Body of pancreas (tissue), 4 donors: ENCODE measurements at regions not wholly inside any gene's neighbourhood (a gene's known extent, or its start where the extent isn't known, plus 50 kb on each side); places are given as distances from the start of the nearest gene placed in this dataset.

ENCODE experiments used
- ATAC-seq: fragments of 150-250 bp; one replicate; pipeline ENCODE4 v1.9.1; 2016
- DNase-seq, 4 donors: peaks; one replicate each; pipeline ENCODE4 v3.0.0-alpha.2; 2019
- H3K27ac ChIP-seq, 4 donors: fragments of 200-600 bp; sonication (generic); 1 replicate in 3 of 4; 2 replicates in 1 of 4; pipeline versions ENCODE4 v1.5.1 to v1.6.1; 2016 to 2019; ENCODE audit warnings: mild to moderate bottlenecking in 1 of 4, mixed read lengths in 1 of 4, moderate library complexity in 1 of 4
- H3K27me3 ChIP-seq, 2 donors: fragments of 200-600 bp; sonication (generic); one replicate each; pipeline ENCODE4 v1.6.0; 2016; ENCODE audit warnings: mild to moderate bottlenecking in 1 of 2
- H3K36me3 ChIP-seq, 2 donors: fragments of 200-600 bp; sonication (generic); replicated peaks in 1 of 2; 2 replicates each; pipeline ENCODE4 v1.5.1; 2016; ENCODE audit warnings: low read depth in 2 of 2; ENCODE audit not compliant: insufficient read depth in 1 of 2
- H3K4me1 ChIP-seq: fragments of 200-600 bp; sonication (generic); one replicate; pipeline ENCODE4 v1.6.0; 2016
- H3K4me3 ChIP-seq, 2 donors: fragments of 200-600 bp; sonication (generic); 1 replicate in 1 of 2; 2 replicates in 1 of 2; pipeline ENCODE4 v1.5.1; 2016 to 2019
- H3K9me3 ChIP-seq, 3 donors: fragments of 200-600 bp; sonication (generic); 1 replicate in 2 of 3; 2 replicates in 1 of 3; pipeline ENCODE4 v1.5.1; 2016
- POLR2A ChIP-seq, 3 donors: fragments of 450-650 bp; IDR thresholded peaks; one replicate each; pipeline ENCODE4 v1.6.1; 2016; ENCODE audit warnings: antibody characterized with exemption in 3 of 3, mild to moderate bottlenecking in 2 of 3
- WGBS, 2 donors: methylation state at CpG; one replicate each; pipeline ENCODE4 v1.1.5; 2017; 5-methylcytosine and 5-hydroxymethylcytosine counted together
- intact Hi-C: fragments of 100-400 bp; cut with DNase I; formaldehyde crosslinking; loops from one replicate; pipeline ENCODE4 v1.15.1; 2023
- TF ChIP-seq, protein P1 (sequence below), 7 experiments: fragments of 450-650 bp in 4 of 7; fragments of 200-600 bp in 3 of 7; sonication (generic) in 3 of 7; IDR thresholded peaks; one replicate each; pipeline ENCODE4 v1.5.1; 2016 to 2019; ENCODE audit warnings: antibody characterized with exemption in 7 of 7

DNA sequence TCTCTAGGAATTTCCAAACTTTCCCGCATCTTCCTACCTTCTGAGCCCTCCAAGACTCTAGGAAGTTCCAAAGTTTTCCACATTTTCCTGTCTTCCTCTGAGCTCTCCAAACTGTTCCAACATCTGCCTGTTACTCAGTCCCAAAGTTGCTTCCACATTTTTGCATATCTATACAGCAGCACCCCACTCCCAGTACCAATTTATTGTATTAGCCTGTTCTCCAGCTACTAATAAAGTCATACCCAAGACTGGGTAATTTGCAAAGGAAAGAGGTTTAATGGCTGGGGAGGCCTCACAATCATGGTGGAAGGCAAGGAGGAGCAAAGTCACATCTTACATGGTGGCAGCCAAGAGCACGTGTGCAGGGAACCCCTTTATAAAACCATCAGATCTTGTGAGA is 82.9 kb upstream of the DSCAM start:
- ATAC-seq (no peak), DNase-seq (no peak)
- Histone ChIP-seq H3K27ac (no peak overlapping the region), H3K36me3 (no peaks in the 10 kb centered on the region), H3K4me1 (no peaks in the 10 kb centered on the region), H3K9me3 (no peaks in the 10 kb centered on the region), H3K4me3 (no peak overlapping the region), H3K27me3 (no peaks in the 10 kb centered on the region)
- intact Hi-C loops = no loop called here
- no peak for TF ChIP-seq POLR2A (IDR thresholded peaks at IDR 0.05)
- TF ChIP-seq, protein P1, sequence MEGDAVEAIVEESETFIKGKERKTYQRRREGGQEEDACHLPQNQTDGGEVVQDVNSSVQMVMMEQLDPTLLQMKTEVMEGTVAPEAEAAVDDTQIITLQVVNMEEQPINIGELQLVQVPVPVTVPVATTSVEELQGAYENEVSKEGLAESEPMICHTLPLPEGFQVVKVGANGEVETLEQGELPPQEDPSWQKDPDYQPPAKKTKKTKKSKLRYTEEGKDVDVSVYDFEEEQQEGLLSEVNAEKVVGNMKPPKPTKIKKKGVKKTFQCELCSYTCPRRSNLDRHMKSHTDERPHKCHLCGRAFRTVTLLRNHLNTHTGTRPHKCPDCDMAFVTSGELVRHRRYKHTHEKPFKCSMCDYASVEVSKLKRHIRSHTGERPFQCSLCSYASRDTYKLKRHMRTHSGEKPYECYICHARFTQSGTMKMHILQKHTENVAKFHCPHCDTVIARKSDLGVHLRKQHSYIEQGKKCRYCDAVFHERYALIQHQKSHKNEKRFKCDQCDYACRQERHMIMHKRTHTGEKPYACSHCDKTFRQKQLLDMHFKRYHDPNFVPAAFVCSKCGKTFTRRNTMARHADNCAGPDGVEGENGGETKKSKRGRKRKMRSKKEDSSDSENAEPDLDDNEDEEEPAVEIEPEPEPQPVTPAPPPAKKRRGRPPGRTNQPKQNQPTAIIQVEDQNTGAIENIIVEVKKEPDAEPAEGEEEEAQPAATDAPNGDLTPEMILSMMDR (IDR thresholded peaks at IDR 0.05) = no peak
- WGBS, 2 donors = 73 to 90% methylated on average over 2 of the region's 2 CpGs

DNA sequence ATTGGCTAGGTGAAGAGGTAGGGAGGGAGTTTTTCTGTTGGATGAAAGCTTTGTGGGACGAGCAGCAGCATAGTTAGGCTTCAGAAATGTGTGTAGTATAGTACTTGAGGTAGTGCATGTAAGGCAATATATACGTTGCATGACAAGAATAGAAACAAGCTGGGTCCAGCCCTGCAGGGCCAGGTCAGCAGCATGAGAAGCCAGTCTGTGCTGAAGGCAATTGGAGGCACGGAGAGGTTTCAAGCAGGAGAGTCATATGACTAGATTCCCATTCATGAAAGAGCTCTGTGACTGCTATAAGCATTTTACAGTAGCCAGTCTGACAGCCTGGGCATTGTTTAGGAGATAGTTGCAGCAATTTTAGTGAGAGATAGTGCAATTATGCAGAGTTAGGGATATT is 84.2 kb upstream of the DSCAM start:
- 38 to 66% methylated on average over 3 of the region's 3 CpGs for WGBS, 2 donors
- Histone ChIP-seq H3K4me1 (no peaks in the 10 kb centered on the region), H3K27ac (no peak overlapping the region), H3K9me3 (no peaks in the 10 kb centered on the region), H3K4me3 (no peak overlapping the region), H3K36me3 (no peaks in the 10 kb centered on the region), H3K27me3 (no peaks in the 10 kb centered on the region)
- DNase-seq (no peak), ATAC-seq (no peak)
- no peak for TF ChIP-seq POLR2A (IDR thresholded peaks at IDR 0.05)
- TF ChIP-seq, protein P1 (IDR thresholded peaks at IDR 0.05) = no peak
- intact Hi-C loops = no loop called here

DNA sequence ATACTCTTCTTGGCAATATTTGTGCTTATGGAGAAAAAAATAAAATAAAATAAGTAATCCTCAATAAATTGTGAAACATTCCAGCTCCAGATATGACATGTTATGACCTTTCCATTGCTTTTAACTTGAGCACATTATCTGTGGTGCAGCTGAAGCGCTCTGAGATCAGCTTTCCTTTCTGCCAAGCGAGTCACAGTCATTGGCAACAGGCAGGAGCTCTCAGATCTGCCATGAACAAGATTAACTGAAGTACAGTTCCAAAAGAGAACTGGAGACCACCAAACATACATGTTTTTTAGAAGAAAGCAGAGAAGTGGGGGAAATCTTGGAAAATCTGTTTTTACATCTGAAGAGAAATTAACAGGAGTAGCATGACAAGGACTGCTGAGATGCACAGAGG is 89.2 kb upstream of the DSCAM start:
- no peaks in the 10 kb centered on the region for H3K4me1 ChIP-seq
- no peaks in the 10 kb centered on the region for H3K36me3 ChIP-seq
- H3K27me3 ChIP-seq = no peaks in the 10 kb centered on the region
- 83 to 87% methylated on average over 2 of the region's 2 CpGs for WGBS, 2 donors
- intact Hi-C loops = no loop called here
- no peak overlapping the region for H3K27ac ChIP-seq
- ATAC-seq (no peak), DNase-seq (no peak)
- no peak for TF ChIP-seq POLR2A (IDR thresholded peaks at IDR 0.05)
- TF ChIP-seq, protein P1 (IDR thresholded peaks at IDR 0.05) = no peak
- H3K9me3 ChIP-seq = no peaks in the 10 kb centered on the region
- H3K4me3 ChIP-seq = no peak overlapping the region

DNA sequence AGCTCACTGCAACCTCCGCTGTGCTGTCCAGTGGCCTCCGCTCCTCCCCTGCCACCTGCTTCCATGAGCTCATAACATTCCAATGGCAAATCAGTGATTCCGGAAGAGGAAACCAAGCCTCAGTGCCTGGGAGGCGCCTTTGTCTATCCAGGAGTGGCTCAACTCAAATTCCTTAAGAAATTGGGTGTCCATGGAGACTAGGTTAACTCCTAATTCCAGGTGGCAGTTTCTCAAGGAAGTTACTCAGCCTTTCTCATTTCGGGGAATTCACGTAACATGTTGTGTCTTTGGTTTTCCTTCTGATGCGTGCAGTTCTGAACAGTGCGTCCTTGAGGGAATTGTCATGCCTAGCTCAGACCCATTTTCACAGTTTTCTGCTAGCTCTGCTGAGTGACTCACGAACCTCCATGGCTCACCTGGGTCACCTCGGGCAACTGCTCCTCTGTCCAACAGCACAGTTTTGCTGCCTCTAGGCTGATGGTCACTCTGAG is 89.9 kb upstream of the DSCAM start:
- DNase-seq (peak in 2 of 4 donors; percentile 12 to 20), ATAC-seq (peak; percentile 56)
- WGBS, 2 donors = 56 to 70% methylated on average over 9 to 10 of the region's 10 CpGs
- intact Hi-C loops = no loop called here
- TF ChIP-seq POLR2A (IDR thresholded peaks at IDR 0.05) = no peak
- TF ChIP-seq, protein P1 (IDR thresholded peaks at IDR 0.05) = no peak
- H3K27ac ChIP-seq = peak overlapping the region in 1 of 4 donors; percentile 49
- no peaks in the 10 kb centered on the region for H3K9me3 ChIP-seq
- no peak overlapping the region for H3K4me3 ChIP-seq
- H3K36me3 ChIP-seq = no peaks in the 10 kb centered on the region
- no peaks in the 10 kb centered on the region for H3K27me3 ChIP-seq
- no peaks in the 10 kb centered on the region for H3K4me1 ChIP-seq

DNA sequence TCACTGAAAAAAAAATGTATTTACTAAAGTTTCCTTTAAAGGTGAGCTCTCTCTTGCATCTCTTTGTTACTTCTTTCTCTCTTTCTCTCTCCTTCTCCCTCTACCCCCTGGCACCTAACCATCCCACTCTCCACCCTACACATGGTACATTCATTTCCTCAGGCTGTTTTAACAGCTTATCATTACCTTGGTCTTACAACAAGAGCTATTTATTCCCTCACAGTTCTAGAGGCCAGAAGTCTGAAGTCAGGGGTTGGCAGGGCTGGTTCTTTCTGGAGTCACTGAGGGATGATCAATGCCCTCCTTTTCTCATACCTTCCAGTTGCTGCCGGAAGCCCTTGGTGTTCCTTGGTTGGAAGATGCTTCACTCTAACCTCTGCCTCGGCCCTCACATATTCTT is 91.1 kb upstream of the DSCAM start:
- TF ChIP-seq, protein P1 (IDR thresholded peaks at IDR 0.05) = no peak
- no peak for TF ChIP-seq POLR2A (IDR thresholded peaks at IDR 0.05)
- Histone ChIP-seq H3K27ac (no peak overlapping the region), H3K9me3 (no peaks in the 10 kb centered on the region), H3K4me3 (no peak overlapping the region), H3K36me3 (no peaks in the 10 kb centered on the region), H3K4me1 (no peaks in the 10 kb centered on the region), H3K27me3 (no peaks in the 10 kb centered on the region)
- intact Hi-C loops = no loop called here
- 66 to 67% methylated on average over 2 of the region's 2 CpGs for WGBS, 2 donors
- no peak for DNase-seq
- no peak for ATAC-seq
